HG03457 (cell line): ENCODE measurements at regions not wholly inside any gene's neighbourhood (a gene's known extent, or its start where the extent isn't known, plus 50 kb on each side); places are given as distances from the start of the nearest gene placed in this dataset.

ENCODE experiments used
- ATAC-seq: cut with Tn5 transposase; IDR thresholded peaks from one replicate; pipeline ENCODE4 v1.9.1; 2021; ENCODE audit warnings: moderate number of reproducible peaks; ENCODE audit not compliant: unreplicated experiment

DNA sequence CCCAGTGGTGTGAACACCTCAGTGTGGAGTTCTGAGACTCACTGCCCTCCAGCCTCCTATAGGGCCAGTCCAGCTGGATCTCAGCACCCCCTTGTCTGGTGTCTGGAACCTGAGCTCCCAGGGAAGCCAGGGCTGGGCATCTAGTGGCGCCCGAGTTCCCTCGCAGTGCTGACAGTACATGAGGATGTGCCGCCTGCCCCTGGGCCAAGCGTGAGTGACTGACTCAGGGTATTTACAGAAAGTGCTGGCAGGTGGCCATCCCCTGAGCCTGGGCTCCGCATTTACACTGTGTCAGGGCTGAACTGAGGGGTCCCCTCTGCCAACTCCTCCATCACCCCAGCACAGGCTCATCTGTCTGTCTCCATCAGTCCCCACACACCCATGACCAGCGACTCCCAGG lies 185.3 kb downstream of the BRD1 start:
- ATAC-seq = no peak

GRCh38 chr22:49641770-49642313 lies 185.8 kb downstream of the BRD1 start:
- no peak for ATAC-seq

- ATAC-seq = no peak
These were observed 187.1 kb downstream of the BRD1 start for GRCh38 chr22:49640366-49641095.

- no peak for ATAC-seq
These were observed 187.7 kb downstream of the BRD1 start for GRCh38 chr22:49639956-49640355.

- no peak for ATAC-seq
These were observed 188.9 kb downstream of the BRD1 start for GRCh38 chr22:49638788-49639187.

- ATAC-seq = no peak
These were observed 189.7 kb downstream of the BRD1 start for GRCh38 chr22:49638001-49638400.

DNA sequence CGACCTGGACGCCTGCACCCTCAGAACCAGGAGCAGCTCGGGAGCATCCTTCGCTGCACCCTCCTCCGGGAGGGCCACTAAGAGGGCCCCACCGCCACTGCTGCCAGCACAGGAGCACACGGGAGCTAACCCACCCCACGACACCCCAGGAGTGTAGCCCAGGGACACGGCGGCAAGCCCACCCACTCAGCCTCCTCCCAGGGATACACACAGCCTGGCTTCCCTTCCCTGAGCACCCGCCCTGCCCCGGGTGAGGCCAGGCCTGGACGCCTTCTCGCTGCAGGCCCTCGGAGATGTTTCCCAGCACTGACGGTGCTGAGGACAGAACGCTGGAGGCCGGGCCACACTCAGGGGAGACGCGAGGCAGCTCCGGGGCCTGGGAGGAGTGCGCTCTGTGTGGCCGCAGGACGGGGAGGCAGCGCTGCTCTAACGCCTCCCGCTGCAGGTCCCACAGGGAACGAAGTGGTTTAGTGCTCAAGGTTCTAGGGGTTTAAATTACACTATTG lies 190.4 kb downstream of the BRD1 start:
- no peak for ATAC-seq

GRCh38 chr22:49636649-49637048 lies 191.0 kb downstream of the BRD1 start:
- ATAC-seq = no peak

GRCh38 chr22:49636214-49636613 lies 191.5 kb downstream of the BRD1 start:
- ATAC-seq = no peak

DNA sequence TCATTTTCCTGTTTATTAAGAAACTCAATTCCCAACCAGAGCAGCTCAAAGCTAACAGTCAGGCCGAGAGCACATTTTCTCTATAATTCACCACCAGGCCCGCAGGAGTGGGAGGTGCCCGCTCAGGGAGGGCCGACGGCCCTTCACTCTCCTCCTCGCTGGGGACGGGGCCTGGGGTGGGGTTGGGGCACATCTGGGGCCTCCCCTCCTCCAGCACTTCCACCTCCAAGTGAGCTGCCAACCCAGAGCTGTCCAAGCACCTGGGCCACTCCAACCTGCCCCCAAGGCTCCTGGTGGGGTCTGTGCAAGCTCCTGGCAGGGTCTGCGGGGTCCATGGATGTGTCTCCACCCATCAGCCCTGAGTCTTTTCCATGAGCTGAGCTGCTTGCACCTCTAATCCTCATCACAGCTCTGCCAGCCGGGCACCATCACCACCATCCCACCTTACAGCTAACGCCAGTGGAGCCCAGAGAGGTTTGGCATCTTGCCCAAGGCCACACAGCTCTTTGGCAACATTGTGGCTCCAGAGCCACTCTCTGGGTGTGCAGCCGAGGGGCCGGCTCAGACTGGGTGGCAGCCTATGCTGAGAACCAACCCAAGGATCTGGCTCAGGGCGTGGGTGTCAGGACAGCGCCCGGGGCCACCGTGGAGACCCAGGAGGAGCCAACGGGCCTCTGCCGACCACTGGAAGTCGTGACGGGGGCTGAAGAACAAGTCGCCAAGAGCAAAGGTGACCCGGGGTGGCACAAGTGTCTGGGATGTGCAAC lies 193.5 kb downstream of the BRD1 start:
- ATAC-seq = no peak

DNA sequence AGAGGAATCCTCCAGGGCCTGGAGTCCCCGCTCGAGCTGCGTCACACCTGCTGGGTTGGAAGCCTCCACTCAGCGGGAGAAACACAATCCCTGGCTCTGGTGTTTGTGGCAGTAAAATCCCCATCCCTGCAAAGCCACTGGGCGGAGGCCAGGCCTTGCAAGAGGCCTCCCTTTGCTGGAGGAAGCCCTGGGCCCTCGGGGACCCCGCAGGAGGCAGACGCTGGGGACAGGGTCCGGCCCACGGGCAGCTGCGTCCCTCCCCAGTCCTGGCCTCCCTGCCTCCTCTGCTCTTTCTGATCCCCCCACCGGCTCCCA lies 194.7 kb downstream of the BRD1 start:
- ATAC-seq = no peak

DNA sequence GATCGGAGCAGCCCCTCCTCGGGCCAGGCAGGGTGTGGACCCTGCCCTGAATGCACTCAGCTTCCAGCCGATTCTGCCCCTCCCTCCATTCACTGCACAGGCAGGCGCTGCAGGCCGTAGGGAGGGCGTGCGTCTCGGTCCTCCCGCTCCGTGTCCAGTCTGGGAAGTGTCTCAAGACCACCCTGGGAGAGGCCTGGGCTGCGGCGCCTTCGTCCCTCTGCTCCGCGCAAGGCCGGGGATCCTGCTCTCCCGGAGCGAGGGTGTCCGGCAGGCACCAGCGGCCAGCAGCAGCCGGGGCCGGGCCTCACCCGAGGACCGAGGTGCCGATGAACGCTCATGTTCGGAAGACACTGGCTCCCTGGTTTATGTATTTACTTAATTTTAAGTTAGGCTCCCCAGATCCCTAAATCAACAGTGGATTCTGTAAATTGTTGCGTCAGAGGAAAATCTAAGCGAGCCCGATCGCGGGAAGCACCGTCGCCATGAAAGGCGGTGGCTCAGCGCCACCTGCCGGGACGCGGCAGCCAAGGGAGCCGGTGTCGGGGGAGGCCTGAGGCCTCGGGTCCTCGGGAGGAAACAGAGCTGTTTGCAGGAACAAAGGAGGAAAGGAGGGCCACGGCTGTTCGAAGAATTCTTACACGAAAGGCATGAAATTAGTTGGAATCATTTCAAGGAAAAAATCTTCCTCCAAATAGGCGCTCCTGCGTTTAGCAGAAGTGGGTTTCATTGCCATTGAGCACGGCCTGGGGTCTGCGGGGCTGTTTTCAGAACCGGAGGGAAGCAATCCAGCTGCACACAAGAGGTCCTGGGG lies 195.3 kb downstream of the BRD1 start:
- no peak for ATAC-seq

GRCh38 chr22:49630448-49630946 lies 197.2 kb downstream of the BRD1 start:
- ATAC-seq = no peak

DNA sequence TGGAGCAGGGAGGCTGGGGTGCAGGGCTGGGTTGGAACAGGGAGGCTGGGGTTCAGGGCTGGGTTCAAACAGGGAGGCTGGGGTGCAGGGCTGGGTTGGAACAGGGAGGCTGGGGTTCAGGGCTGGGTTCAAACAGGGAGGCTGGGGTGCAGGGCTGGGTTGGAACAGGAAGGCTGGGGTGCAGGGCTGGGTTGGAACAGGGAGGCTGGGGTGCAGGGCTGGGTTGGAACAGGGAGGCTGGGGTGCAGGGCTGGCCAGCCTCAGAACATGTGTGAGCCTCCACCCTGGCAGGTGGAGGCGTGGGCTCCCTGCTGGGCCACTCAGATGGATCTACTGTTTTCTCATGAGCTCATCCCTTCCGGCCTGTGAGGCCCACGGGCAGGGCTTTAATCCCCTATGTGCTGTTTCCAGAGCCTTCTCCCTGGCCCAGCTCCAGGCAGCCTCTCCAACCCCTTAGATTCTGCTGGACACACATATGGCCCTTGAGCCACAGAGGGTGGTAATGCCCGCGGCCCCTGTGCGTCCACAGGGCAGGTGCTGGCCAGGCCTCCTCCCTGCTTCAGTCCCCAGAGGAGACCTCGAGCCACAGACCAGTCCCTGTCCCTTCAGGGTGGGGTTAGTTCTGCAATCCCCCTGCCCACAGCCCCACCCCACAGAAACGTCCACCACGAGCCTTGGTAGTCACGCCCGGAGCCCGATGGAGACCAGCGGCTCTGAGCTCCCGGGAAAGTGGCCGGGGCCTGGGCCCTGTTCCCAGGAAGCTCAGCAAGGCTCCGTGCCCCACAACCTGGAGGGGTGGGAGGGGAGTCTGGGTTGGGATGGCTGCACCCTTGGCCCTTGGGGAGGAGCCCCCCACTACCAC lies 197.9 kb downstream of the BRD1 start:
- ATAC-seq = no peak

GRCh38 chr22:49629261-49629570 lies 198.5 kb downstream of the BRD1 start:
- ATAC-seq = no peak

DNA sequence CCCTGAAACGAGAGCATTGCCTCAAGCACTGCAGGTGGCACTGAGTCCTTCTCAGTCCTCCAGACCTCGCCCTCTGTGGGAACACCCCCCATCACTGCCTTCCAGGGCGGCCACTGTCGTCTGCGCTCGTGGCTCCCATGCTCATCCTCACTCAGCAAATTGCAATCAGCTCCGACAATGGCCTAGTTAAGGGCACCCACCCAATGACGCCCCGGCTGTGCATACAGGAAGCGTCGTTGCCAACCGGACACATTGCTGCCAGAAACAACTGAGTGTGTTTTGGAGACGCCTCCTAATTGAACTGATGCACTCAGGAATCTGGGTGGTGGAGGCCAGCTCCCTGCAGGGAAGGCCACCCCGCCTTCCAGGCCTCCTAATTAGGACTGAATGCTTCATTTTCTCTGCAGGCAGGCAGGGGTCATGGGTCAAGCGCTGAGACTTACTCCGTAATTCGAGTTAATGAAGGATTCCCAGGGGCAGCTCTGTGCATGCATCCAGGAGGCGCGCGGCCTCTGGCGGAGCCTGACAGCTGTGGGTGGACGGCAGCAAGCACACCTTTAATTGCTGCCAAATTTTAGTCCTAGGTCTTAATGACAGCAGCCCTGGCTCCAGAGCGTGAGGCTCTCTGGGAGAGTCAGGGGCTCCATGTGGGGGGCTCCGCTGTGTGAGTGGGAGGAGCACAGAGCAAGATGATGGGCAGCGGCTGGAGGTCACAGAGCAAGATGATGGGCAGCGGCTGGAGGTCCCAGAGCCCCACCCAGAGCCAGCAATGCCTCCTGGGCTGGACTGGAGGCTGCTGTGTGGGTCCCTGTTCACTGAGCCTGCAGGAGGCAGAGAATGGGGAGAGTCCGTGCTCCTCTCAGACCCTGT lies 199.0 kb downstream of the BRD1 start:
- ATAC-seq = no peak

GRCh38 chr22:49627217-49628181 lies 200.2 kb downstream of the BRD1 start:
- ATAC-seq = no peak
